ENCODE measurements at regions not wholly inside any gene's neighbourhood (a gene's known extent, or its start where the extent isn't known, plus 50 kb on each side); places are given as distances from the start of the nearest gene placed in this dataset.

GRCh38 chr15:38756441-38756840 is 191.8 kb upstream of the RASGRP1 start:
- TF ChIP-seq CTCF (IDR thresholded peaks at IDR 0.05; ENCODE audit: extremely low read depth in 1 of 2, insufficient read depth in 1 of 2, low read depth in 1 of 2, low read length in 2 of 2) (no peak), POLR2A (IDR thresholded peaks at IDR 0.05; ENCODE audit: low read depth, low read length) (no peak), POLR2AphosphoS5 (IDR thresholded peaks at IDR 0.05; ENCODE audit: insufficient read depth, low read depth, low read length) (no peak), EZH2 (IDR thresholded peaks at IDR 0.05; ENCODE audit: borderline replicate concordance, low read depth, low read length, severe bottlenecking) (no peak), MAX (IDR thresholded peaks at IDR 0.05; ENCODE audit: insufficient read depth, insufficient read length) (no peak), FOS (IDR thresholded peaks at IDR 0.05; ENCODE audit: borderline replicate concordance, insufficient read depth, low read length) (no peak)

All from endothelial cell of umbilical vein (primary cell).